ENCODE measurements at regions not wholly inside any gene's neighbourhood (a gene's known extent, or its start where the extent isn't known, plus 50 kb on each side); places are given as distances from the start of the nearest gene placed in this dataset.

DNA sequence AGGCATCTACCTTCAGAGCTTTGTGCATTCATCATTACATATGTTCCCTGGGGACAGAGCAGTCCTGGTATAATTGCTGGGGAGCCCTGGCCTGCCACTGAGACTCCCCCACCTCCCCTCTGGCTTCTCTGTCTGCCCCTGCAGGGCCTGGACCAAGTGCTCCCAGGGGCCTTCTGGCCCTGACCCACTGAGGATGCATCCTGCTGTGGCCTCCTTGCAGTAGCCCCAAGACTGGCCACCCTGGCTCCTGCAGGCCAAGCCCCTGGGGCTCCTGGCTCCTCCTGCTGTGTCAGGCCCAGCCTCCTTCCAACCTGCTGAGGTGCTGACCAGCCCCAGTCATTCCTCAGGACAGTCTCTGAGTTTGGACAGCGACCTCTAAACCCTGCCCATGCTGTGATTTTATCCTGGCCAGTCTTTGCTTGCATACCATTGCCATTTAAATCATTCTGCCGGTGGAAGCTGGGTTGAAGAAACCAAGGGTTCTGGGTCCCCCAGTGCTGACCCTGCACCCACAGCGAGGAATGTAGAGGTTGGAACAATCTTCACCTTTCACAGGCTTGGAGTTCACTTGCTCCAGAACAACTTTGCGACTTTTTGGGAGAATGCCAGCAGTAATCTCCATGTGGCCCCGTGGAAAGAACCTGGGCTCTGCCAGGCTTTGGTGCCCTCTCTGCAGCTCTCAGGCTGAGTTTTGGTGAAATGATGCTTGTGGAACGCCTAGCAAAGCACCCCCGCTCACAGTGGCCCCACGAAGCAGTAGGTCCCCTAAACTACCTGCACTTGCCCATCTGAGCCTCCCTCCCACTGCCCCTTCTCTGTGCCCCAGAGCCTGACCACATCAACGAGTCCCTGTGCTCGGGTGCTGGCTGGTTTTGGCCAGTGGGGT is 167.3 kb upstream of the GLI2 start:
- TF ChIP-seq, protein P1, sequence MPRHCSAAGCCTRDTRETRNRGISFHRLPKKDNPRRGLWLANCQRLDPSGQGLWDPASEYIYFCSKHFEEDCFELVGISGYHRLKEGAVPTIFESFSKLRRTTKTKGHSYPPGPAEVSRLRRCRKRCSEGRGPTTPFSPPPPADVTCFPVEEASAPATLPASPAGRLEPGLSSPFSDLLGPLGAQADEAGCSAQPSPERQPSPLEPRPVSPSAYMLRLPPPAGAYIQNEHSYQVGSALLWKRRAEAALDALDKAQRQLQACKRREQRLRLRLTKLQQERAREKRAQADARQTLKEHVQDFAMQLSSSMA (CRISPR knock-in tag; IDR thresholded peaks at IDR 0.05) = no peak
- TF ChIP-seq CBX5 (IDR thresholded peaks at IDR 0.05; ENCODE audit: borderline replicate concordance, low read depth) = no peak
- TF ChIP-seq HDAC2 (IDR thresholded peaks at IDR 0.05) = no peak
- no peak for TF ChIP-seq POLR2A (conservative IDR thresholded peaks at IDR 0.05)
- no peak for TF ChIP-seq LARP7 (IDR thresholded peaks at IDR 0.05)
- no peak for TF ChIP-seq ESRRA (IDR thresholded peaks at IDR 0.05; ENCODE audit: borderline replicate concordance, low read depth)
- TF ChIP-seq FOS (IDR thresholded peaks at IDR 0.05; ENCODE audit: extremely low read depth, insufficient read length) = no peak
- no peak for TF ChIP-seq RAD21 (CRISPR knock-in tag; conservative IDR thresholded peaks at IDR 0.05 in 1 of 2, IDR thresholded peaks at IDR 0.05 in 1 of 2)
- TF ChIP-seq EP300 (IDR thresholded peaks at IDR 0.05; ENCODE audit: low read length) = no peak
- TF ChIP-seq HNRNPL (IDR thresholded peaks at IDR 0.05; ENCODE audit: low read depth, low read length) = no peak
